Colonic mucosa (tissue), 4 donors: ENCODE measurements at regions not wholly inside any gene's neighbourhood (a gene's known extent, or its start where the extent isn't known, plus 50 kb on each side); places are given as distances from the start of the nearest gene placed in this dataset.

Experiments
- DNase-seq: peaks from one replicate; pipeline ENCODE4 v3.0.0-alpha.2; 2020
- H3K27ac ChIP-seq: fragments of 200-600 bp; one replicate; pipeline ENCODE4 v1.8.0; 2021
- H3K27me3 ChIP-seq: fragments of 200-600 bp; one replicate; pipeline ENCODE4 v1.8.0; 2021
- H3K36me3 ChIP-seq: fragments of 200-600 bp; one replicate; pipeline ENCODE4 v1.8.0; 2021
- H3K4me1 ChIP-seq: fragments of 200-600 bp; one replicate; pipeline ENCODE4 v1.8.0; 2021; ENCODE audit warnings: mild to moderate bottlenecking
- H3K4me3 ChIP-seq: fragments of 200-600 bp; one replicate; pipeline ENCODE4 v1.8.0; 2021
- H3K9ac ChIP-seq, 2 donors: one replicate each; pipeline ENCODE4 v1.7.0; 2013; ENCODE audit warnings: control low read depth in 2 of 2, low read depth in 2 of 2, low read length in 2 of 2
- H3K9me3 ChIP-seq: fragments of 200-600 bp; one replicate; pipeline ENCODE4 v1.8.0; 2021
- intact Hi-C: fragments of 100-400 bp; cut with DNase I; formaldehyde crosslinking; loops from one replicate; pipeline ENCODE4 v1.14.1; 2022
- TF ChIP-seq, protein P1 (sequence below): fragments of 200-600 bp; IDR thresholded peaks from one replicate; pipeline ENCODE4 v1.8.0; 2022; ENCODE audit warnings: antibody characterized with exemption, mild to moderate bottlenecking
- donor health status: healthy.
- donor health status: DM: no; HTN: no; CAD: no.
- donor health status: DM: no; HTN: no; CAD: no.

DNA sequence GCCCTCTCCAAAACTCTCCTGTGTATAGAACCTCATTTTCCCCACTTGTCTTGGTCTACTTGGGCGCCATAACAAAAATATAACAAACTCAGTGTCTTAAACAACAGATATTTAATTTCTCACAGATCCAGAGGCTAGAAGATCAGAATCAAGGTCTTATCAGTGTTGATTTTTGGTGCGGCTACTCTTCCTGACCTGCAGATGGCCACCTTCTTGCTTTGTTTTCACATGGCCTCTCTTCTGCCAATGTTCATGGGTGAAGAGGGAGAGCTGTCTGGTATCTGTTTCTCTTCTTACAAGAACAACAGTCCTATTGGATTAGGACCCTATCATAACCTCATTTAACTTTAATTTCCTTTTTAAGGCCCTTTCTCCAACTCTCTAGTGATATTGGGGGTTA is 177.3 kb downstream of the PABPC4L start:
- no peak overlapping the region for H3K27ac ChIP-seq
- intact Hi-C loops, result no loop called here

DNA sequence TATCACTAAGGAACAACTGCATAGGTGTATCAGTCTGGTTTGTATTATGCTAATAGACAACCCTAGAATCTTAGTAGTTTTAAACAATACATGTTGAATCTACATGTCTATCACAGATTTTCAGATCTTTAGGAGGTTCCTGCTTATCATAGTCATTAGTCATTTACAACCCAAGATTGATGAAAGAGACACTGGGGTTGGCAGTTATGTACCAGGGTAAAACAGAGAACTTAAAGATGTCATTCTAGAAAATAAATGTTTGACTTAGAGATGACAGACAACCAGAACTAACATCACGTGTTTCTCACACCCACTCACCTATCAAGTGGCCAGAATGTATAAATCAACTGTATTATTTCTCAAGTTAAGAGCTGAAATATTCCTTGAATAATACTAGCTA is 181.9 kb downstream of the PABPC4L start:
- no peaks in the 10 kb centered on the region for H3K36me3 ChIP-seq
- DNase-seq, result no peak
- no peak overlapping the region for H3K4me3 ChIP-seq
- H3K9me3 ChIP-seq, result no peaks in the 10 kb centered on the region
- no peaks in the 10 kb centered on the region for H3K27me3 ChIP-seq
- intact Hi-C loops, result no loop called here
- H3K4me1 ChIP-seq, result no peaks in the 10 kb centered on the region
- H3K27ac ChIP-seq, result no peak overlapping the region
- H3K9ac ChIP-seq, result no peak overlapping the region
- TF ChIP-seq, protein P1, sequence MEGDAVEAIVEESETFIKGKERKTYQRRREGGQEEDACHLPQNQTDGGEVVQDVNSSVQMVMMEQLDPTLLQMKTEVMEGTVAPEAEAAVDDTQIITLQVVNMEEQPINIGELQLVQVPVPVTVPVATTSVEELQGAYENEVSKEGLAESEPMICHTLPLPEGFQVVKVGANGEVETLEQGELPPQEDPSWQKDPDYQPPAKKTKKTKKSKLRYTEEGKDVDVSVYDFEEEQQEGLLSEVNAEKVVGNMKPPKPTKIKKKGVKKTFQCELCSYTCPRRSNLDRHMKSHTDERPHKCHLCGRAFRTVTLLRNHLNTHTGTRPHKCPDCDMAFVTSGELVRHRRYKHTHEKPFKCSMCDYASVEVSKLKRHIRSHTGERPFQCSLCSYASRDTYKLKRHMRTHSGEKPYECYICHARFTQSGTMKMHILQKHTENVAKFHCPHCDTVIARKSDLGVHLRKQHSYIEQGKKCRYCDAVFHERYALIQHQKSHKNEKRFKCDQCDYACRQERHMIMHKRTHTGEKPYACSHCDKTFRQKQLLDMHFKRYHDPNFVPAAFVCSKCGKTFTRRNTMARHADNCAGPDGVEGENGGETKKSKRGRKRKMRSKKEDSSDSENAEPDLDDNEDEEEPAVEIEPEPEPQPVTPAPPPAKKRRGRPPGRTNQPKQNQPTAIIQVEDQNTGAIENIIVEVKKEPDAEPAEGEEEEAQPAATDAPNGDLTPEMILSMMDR, result no peak

More for the DNA sequence above, 177.3 kb downstream of the PABPC4L start:
- no peaks in the 10 kb centered on the region for H3K36me3 ChIP-seq
- no peak overlapping the region for H3K4me3 ChIP-seq
- H3K9ac ChIP-seq, result no peak overlapping the region
- H3K4me1 ChIP-seq, result no peaks in the 10 kb centered on the region
- TF ChIP-seq, protein P1, result no peak
- no peaks in the 10 kb centered on the region for H3K9me3 ChIP-seq
- no peaks in the 10 kb centered on the region for H3K27me3 ChIP-seq
- DNase-seq, result no peak

DNA sequence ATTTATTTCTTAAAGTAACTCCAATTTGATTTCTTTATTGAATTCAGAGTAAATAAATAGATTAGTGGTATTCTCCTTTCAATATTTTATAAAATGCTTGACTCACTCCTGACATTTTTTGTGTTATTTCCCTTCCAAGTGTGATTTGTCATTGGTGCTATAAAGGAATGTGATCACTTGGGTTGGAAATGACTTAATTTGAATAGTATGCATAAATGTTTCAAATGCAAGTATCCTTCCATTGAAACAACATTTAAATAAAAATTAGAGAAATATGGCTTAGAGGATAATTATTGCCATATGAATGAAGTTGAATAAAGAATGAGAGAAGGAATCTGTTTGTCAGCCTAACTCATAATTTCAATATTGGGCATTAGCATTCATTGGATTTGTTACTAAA is 182.7 kb downstream of the PABPC4L start:
- Histone ChIP-seq H3K4me3 (no peak overlapping the region), H3K36me3 (no peaks in the 10 kb centered on the region), H3K4me1 (no peaks in the 10 kb centered on the region), H3K9me3 (no peaks in the 10 kb centered on the region), H3K27me3 (no peaks in the 10 kb centered on the region), H3K9ac (no peak overlapping the region), H3K27ac (no peak overlapping the region)
- DNase-seq, result no peak
- intact Hi-C loops, result no loop called here
- TF ChIP-seq, protein P1, result no peak

DNA sequence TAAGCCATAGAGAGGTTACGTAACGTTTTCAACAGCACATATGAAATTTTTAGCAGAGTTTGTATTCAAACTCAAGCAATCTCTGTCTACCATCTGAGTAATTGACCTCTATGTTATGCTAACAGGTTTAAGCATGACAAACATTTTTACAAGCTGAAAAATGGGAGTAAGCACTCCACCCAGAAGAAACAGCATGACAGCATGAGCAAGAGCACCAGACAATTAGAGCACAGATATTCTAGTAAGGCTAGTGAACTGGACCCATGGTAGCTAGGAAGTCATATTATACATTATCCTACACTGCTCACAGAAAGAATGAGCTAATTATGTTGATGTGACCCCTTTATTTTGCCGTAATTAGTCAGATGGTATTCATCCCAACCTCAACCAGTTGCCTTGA is 200.5 kb downstream of the PABPC4L start:
- TF ChIP-seq, protein P1, result no peak
- DNase-seq, result no peak
- Histone ChIP-seq H3K4me3 (no peak overlapping the region), H3K36me3 (no peaks in the 10 kb centered on the region), H3K27me3 (no peaks in the 10 kb centered on the region), H3K4me1 (no peaks in the 10 kb centered on the region), H3K9me3 (no peaks in the 10 kb centered on the region), H3K9ac (no peak overlapping the region), H3K27ac (no peak overlapping the region)
- intact Hi-C loops, result no loop called here

DNA sequence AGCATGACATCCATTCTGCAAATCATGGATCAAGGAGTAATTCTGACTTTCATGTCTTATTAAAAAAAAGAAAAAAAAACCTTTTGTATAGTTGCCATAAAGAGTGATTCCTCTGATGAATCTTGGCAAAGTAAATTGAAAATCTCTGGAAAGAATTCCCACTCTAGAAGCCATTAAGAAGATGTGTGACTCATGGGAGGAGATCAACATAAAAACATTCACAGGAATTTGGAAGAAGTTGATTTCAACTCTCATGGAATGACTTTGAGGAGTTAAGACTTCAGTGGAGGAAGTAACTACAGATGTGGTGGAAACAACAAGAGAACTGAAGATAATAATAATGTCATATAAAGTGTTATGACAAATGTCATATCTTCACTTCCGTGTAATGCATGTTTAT is 204.2 kb downstream of the PABPC4L start:
- DNase-seq, result no peak
- Histone ChIP-seq H3K9ac (no peak overlapping the region), H3K9me3 (no peaks in the 10 kb centered on the region), H3K27me3 (no peaks in the 10 kb centered on the region), H3K36me3 (no peaks in the 10 kb centered on the region), H3K27ac (no peak overlapping the region), H3K4me3 (no peak overlapping the region), H3K4me1 (no peaks in the 10 kb centered on the region)
- intact Hi-C loops, result no loop called here
- TF ChIP-seq, protein P1, result no peak
